ENCODE measurements at regions not wholly inside any gene's neighbourhood (a gene's known extent, or its start where the extent isn't known, plus 50 kb on each side); places are given as distances from the start of the nearest gene placed in this dataset.
"Not testable (repeated sequence)": the region's sequence is repeated elsewhere in the genome, so short reads cannot be mapped to it uniquely, and the experiment has no call there.

- DNase-seq (ENCODE audit: low read depth), result no peak
These were observed 94.5 kb upstream of the SIRPG start for GRCh38 chr20:1752045-1752444.

- no peak for DNase-seq (ENCODE audit: low read depth)
These were observed 91.2 kb upstream of the SIRPG start for GRCh38 chr20:1748777-1749176.

- DNase-seq (ENCODE audit: low read depth), result no peak
These were observed 90.5 kb upstream of the SIRPG start for GRCh38 chr20:1747953-1748577.

GRCh38 chr20:1742049-1742434, 84.5 kb upstream of the SIRPG start:
- DNase-seq (ENCODE audit: low read depth), result not testable (repeated sequence)

GRCh38 chr20:1741309-1742048, 83.9 kb upstream of the SIRPG start:
- no peak for DNase-seq (ENCODE audit: low read depth)

- no peak for DNase-seq (ENCODE audit: low read depth)
These were observed 79.6 kb upstream of the SIRPG start for GRCh38 chr20:1737134-1737533.

GRCh38 chr20:1735417-1736089, 78.0 kb upstream of the SIRPG start:
- no peak for DNase-seq (ENCODE audit: low read depth)

- DNase-seq (ENCODE audit: low read depth), result no peak
These were observed 76.8 kb upstream of the SIRPG start for GRCh38 chr20:1734269-1734858.

GRCh38 chr20:1731828-1732375, 74.3 kb upstream of the SIRPG start:
- DNase-seq (ENCODE audit: low read depth), result not testable (repeated sequence)

GRCh38 chr20:1730981-1731711, 73.6 kb upstream of the SIRPG start:
- not testable (repeated sequence) for DNase-seq (ENCODE audit: low read depth)

GRCh38 chr20:1727303-1727702, 69.7 kb upstream of the SIRPG start:
- DNase-seq (ENCODE audit: low read depth), result not testable (repeated sequence)

- no peak for DNase-seq (ENCODE audit: low read depth)
These were observed 67.3 kb upstream of the SIRPG start for GRCh38 chr20:1724901-1725300.

GRCh38 chr20:1722513-1723050, 65.0 kb upstream of the SIRPG start:
- no peak for DNase-seq (ENCODE audit: low read depth)

GRCh38 chr20:1721687-1722512, 64.3 kb upstream of the SIRPG start:
- no peak for DNase-seq (ENCODE audit: low read depth)

- no peak for DNase-seq (ENCODE audit: low read depth)
These were observed 63.4 kb upstream of the SIRPG start for GRCh38 chr20:1720845-1721475.

- no peak for DNase-seq (ENCODE audit: low read depth)
These were observed 62.6 kb upstream of the SIRPG start for GRCh38 chr20:1720226-1720625.

- DNase-seq (ENCODE audit: low read depth), result no peak
These were observed 61.2 kb upstream of the SIRPG start for GRCh38 chr20:1718604-1719384.

- no peak for DNase-seq (ENCODE audit: low read depth)
These were observed 55.4 kb upstream of the SIRPG start for GRCh38 chr20:1712634-1713624.
